HG02884 (cell line): ENCODE measurements at regions not wholly inside any gene's neighbourhood (a gene's known extent, or its start where the extent isn't known, plus 50 kb on each side); places are given as distances from the start of the nearest gene placed in this dataset.

ENCODE experiments used
- ATAC-seq: cut with Tn5 transposase; IDR thresholded peaks from one replicate; pipeline ENCODE4 v1.9.1; 2021; ENCODE audit warnings: mild to moderate bottlenecking, moderate library complexity; ENCODE audit not compliant: unreplicated experiment

GRCh38 chr20:11372876-11373790 is 544.6 kb upstream of the BTBD3 start:
- no peak for ATAC-seq

- ATAC-seq: no peak
Measured at GRCh38 chr20:11375335-11375734, 542.4 kb upstream of the BTBD3 start.

GRCh38 chr20:11375966-11376365 is 541.7 kb upstream of the BTBD3 start:
- no peak for ATAC-seq

GRCh38 chr20:11376420-11376819 is 541.3 kb upstream of the BTBD3 start:
- ATAC-seq: no peak

- no peak for ATAC-seq
Measured at GRCh38 chr20:11376998-11377397, 540.7 kb upstream of the BTBD3 start.

- no peak for ATAC-seq
Measured at GRCh38 chr20:11377761-11378160, 539.9 kb upstream of the BTBD3 start.

GRCh38 chr20:11378252-11378651 is 539.4 kb upstream of the BTBD3 start:
- ATAC-seq: no peak

- no peak for ATAC-seq
Measured at GRCh38 chr20:11379257-11380011, 538.3 kb upstream of the BTBD3 start.

- no peak for ATAC-seq
Measured at GRCh38 chr20:11380283-11380682, 537.4 kb upstream of the BTBD3 start.

- ATAC-seq: no peak
Measured at GRCh38 chr20:11387189-11387754, 530.4 kb upstream of the BTBD3 start.

- no peak for ATAC-seq
Measured at GRCh38 chr20:11389186-11389585, 528.5 kb upstream of the BTBD3 start.

GRCh38 chr20:11391591-11391990 is 526.1 kb upstream of the BTBD3 start:
- ATAC-seq: no peak

- no peak for ATAC-seq
Measured at GRCh38 chr20:11394145-11394833, 523.4 kb upstream of the BTBD3 start.

- ATAC-seq: no peak
Measured at GRCh38 chr20:11395581-11395980, 522.1 kb upstream of the BTBD3 start.

- no peak for ATAC-seq
Measured at GRCh38 chr20:11401988-11402387, 515.7 kb upstream of the BTBD3 start.

GRCh38 chr20:11403711-11404110 is 514.0 kb upstream of the BTBD3 start:
- ATAC-seq: no peak

GRCh38 chr20:11406877-11407276 is 510.8 kb upstream of the BTBD3 start:
- ATAC-seq: no peak

GRCh38 chr20:11409561-11409960 is 508.1 kb upstream of the BTBD3 start:
- no peak for ATAC-seq

GRCh38 chr20:11411765-11412164 is 505.9 kb upstream of the BTBD3 start:
- no peak for ATAC-seq

GRCh38 chr20:11426948-11427347 is 490.7 kb upstream of the BTBD3 start:
- ATAC-seq: no peak

- no peak for ATAC-seq
Measured at GRCh38 chr20:11429168-11429567, 488.5 kb upstream of the BTBD3 start.
